Prostate gland (tissue), 2 donors: ENCODE measurements at regions not wholly inside any gene's neighbourhood (a gene's known extent, or its start where the extent isn't known, plus 50 kb on each side); places are given as distances from the start of the nearest gene placed in this dataset.

Source experiments
- POLR2A ChIP-seq: fragments of 450-650 bp; IDR thresholded peaks from one replicate; pipeline ENCODE4 v1.6.1; 2016; ENCODE audit warnings: antibody characterized with exemption, mild to moderate bottlenecking
- POLR2AphosphoS5 ChIP-seq: sonication (generic); formaldehyde crosslinking; IDR thresholded peaks from one replicate; pipeline ENCODE4 v1.6.1; 2017; ENCODE audit warnings: antibody characterized with exemption
- TF ChIP-seq, protein P1 (sequence below), 4 experiments: fragments of 200-600 bp in 2 of 4; fragments of 450-650 bp in 2 of 4; sonication (generic) in 2 of 4; IDR thresholded peaks; 1 replicate in 3 of 4; 2 replicates in 1 of 4; pipeline ENCODE4 v1.5.1; 2016 to 2019; ENCODE audit warnings: antibody characterized with exemption in 4 of 4, mild to moderate bottlenecking in 2 of 4, moderate library complexity in 2 of 4

DNA sequence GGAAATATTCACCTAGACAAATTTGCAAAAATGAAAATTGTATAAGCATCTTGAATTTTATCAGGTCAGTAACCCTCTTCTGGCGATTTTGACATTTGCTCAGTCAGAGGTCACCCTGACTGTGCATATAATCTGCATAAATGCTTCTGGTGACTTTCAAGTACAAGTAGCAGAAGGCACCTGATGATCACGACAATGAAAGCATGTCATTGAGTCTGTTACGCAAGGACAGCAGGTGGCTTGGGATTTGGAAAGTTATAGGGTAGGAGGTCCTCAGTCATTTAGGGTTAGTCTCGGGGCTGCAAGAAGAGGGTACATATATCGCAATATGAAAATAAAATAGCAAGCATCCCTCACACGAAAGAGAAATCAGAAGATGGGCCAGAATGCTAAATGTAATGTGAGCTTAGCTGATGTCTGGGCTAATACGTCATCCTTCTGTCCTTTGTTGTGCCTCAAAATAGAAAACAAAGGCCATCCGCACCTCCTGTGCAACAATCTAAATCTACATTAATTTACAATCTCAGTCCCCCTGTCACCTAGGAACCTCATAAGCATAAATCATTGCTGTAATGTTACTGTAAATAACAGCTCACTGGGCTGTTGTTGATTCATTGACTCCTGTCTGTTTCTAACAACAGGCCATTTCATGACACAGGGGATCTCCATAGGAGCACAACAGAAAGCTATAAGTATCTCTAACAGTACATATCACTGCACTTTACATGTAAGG is 155.2 kb upstream of the RSPO3 start:
- TF ChIP-seq POLR2A (no peak), POLR2AphosphoS5 (no peak)
- TF ChIP-seq, protein P1, sequence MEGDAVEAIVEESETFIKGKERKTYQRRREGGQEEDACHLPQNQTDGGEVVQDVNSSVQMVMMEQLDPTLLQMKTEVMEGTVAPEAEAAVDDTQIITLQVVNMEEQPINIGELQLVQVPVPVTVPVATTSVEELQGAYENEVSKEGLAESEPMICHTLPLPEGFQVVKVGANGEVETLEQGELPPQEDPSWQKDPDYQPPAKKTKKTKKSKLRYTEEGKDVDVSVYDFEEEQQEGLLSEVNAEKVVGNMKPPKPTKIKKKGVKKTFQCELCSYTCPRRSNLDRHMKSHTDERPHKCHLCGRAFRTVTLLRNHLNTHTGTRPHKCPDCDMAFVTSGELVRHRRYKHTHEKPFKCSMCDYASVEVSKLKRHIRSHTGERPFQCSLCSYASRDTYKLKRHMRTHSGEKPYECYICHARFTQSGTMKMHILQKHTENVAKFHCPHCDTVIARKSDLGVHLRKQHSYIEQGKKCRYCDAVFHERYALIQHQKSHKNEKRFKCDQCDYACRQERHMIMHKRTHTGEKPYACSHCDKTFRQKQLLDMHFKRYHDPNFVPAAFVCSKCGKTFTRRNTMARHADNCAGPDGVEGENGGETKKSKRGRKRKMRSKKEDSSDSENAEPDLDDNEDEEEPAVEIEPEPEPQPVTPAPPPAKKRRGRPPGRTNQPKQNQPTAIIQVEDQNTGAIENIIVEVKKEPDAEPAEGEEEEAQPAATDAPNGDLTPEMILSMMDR (IDR thresholded peaks at IDR 0.05) = no peak
